ENCODE measurements at regions not wholly inside any gene's neighbourhood (a gene's known extent, or its start where the extent isn't known, plus 50 kb on each side); places are given as distances from the start of the nearest gene placed in this dataset.

- TF ChIP-seq CTCF (conservative IDR thresholded peaks at IDR 0.05; ENCODE audit: low read depth, low read length) (no peak), EZH2 (IDR thresholded peaks at IDR 0.05; ENCODE audit: borderline replicate concordance, low read depth, low read length, poor library complexity, severe bottlenecking) (no peak)
These were observed 455.8 kb downstream of the EPM2A start for GRCh38 chr6:145279551-145279950.
